Occipital lobe (tissue), 1 donor: ENCODE measurements at regions not wholly inside any gene's neighbourhood (a gene's known extent, or its start where the extent isn't known, plus 50 kb on each side); places are given as distances from the start of the nearest gene placed in this dataset.
"Not testable (repeated sequence)": the region's sequence is repeated elsewhere in the genome, so short reads cannot be mapped to it uniquely, and the experiment has no call there.

Experiments
- DNase-seq: peaks from one replicate; lab custom pipeline; 2025; lab: John Stamatoyannopoulos, UW

DNA sequence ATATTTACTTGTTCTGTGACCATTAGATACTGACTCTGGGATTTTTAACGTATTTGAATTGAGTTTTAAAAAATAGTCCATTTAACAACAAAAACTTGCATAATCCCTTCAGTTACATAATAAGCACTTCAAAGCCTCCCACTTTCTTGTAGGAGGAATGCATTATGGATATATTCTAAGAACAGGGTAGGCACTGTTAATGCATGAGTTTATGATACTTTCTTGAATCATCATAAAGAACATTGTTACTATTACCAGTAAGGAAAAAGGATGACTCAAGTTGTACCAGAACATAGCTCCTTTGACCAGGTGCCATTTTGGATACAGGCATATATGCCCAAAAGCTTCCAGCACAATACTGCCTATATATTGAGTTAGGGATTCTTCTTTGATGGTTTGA, 671.4 kb downstream of the GALC start:
- DNase-seq = no peak

DNA sequence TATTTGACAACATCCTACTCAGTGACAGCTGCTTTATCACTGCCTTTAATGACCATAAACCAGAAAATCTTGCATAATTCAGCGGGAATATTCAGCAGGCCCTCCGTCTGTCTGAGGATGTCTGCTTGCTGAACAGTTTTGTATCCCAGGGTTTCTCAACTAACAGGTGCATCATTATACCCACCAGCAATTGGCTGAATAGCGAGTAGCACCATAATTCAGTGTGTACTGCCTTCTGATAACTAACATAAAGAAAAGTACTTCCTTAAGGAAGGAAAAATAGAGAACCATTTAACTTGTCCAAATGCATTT, 680.1 kb downstream of the GALC start:
- no peak for DNase-seq

- DNase-seq = no peak
Measured at GRCh38 chr14:87312169-87312893, 680.7 kb downstream of the GALC start.

DNA sequence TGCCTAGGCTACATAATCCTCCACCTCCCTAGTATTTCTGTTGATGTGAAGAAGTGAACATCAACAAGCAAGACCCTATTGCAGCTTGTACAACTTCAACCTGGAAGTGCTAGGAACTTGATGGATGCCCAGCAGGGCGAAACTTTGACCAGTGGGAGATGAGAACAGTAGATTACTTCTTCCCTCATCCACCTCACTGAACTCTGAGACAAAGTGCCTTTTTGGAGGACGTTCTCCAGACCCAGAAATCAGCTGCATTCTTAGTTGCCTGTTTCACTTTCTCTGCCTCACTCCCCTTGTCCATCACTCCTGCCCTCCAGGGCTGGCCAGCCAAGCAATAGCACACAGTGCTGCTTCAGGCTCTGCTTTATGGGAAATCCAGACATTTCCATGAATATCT, 683.4 kb downstream of the GALC start:
- no peak for DNase-seq

DNA sequence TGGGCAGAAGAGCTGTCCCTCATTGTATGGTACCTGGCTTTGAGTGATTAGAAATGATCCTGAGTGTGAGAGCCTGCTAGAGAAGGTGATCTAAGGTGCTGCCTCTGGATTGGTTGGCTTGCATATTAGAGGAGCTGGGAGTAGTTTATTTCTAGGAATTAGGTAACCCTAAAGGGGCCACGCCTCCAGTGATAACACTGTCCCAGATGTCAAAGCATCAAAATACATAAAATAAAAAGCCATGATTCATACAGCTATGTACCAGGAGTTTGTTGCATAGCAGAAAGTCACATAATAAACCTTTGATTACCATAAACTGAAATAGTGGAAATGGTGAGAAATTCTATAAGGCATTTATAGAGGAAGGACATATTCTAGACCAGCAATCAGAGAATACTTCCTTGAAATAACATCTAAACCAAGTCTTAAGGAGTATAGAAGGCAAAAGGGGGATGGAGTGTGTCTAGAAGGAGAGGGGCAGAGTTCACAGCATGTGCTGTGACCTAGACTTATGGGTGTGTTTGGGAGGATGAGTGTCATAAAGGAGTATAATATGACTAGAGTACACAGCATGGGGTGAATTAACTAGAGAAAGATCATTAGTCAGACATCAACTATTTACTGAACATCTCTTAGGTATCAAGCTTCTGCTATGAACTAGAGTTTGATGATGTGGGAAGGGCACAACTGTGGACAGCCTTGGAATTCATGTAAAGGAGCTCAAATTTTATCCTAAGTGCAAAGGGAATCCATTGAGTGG, 686.4 kb downstream of the GALC start:
- no peak for DNase-seq

DNA sequence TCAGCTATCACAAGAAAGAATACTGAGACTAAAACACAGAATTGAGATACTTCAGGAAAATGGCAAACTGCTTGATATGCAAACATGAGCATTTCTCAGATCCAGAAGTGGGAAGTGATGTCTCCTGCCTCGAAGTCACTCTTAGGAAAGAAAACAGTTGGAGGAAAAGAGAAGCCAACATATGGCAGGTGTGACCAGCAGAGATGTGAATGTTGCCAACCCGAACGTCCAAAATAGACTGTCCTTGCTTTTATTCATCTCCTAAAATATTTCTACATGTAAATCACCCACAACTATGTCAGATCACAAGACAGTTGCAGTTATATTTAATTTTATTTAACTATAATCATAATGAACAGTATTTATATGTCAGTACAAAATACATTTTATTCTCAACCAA, 687.6 kb downstream of the GALC start:
- DNase-seq = no peak

- DNase-seq = no peak
Measured at GRCh38 chr14:87304404-87304803, 688.6 kb downstream of the GALC start.

DNA sequence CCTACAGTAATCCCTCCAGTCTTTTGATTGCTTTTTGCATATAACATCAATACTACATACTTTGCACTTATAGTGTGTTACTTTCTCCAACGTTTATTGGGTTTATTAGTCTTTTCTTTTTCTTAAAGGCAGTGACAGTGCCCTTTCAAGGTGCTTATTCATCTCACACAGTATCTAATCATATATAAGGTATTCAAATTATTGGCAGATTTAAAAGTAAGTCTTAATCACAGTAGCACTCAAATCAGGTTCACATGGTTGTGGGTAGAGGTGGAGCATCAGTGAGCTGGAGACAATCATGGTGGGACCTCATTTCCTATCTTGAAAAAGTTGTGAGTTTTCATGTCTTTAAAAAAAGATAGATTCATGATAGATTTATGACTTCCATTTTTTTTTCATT, 706.2 kb downstream of the GALC start:
- no peak for DNase-seq

DNA sequence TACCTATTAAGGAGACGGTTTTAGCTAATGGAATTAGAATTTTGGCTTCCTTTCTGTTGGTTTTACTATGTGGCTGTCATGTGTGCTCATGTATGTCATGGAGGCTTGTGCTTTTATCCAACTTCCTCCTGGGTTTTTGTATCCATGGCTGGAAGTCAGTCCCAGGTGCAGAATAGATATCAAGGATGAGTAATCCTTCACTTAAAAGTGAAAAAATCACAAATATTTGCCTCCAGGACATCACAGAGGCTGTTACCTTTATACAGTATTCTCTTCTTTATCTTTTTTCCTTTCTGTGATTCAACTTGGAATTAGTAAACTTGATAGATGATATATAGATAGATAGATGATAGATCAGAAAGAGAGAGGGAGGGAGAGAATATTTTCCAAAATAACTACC, 706.8 kb downstream of the GALC start:
- DNase-seq = no peak

DNA sequence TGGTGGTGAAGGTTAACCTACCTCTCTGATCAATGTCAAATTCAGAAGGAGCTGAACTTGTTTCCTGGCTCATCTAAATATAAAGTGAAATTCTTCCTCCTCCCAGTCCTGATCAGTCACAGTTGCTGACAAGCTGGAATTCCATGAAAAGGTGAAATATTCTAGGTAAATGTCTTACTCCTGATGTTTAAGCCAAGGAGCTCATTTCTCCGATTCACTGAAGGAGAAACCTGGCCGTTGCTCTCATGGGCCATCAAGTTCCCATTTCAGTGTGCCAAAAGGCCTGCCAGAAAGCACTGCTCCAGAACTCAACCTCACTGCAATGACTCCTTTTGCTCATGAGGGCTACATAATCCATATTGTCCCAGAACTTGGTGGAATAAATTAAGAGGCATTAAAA, 707.5 kb downstream of the GALC start:
- DNase-seq = no peak

DNA sequence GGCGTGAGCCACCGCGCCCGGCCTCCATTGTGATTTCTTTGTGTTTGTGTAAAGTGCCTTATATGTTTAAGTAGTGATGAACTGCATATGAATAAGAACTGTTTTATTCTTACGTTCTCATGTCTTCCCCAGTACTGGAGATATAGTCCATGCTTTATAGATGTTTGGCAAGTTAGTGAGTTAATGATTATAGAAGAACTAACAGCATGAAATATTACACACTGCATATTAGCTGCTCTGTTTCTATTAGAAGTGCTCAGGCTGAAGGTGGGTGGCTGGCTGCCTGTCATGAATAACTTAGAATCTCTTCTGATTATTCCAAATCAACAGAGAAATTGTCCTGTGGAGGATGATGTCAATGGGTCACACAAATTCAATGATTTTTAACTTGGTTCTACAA, 709.4 kb downstream of the GALC start:
- DNase-seq = no peak

DNA sequence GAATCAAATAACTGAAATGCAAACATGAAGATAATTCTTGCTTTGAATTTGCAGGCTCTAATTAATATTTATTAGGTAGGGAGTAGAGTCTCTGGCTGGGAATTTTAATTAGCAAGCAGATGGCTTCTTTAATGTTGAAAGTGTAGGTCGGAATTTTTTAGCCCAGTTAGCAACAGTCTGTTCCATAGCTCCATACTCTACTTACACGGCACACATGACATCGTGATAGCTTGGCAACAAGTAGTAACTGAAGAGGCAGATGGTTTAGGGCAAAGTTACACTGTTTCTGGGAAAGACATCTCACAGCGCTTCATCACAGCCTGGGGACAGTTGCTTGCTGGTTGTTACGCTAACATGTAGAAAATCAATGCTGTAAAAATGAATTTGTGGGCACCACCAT, 710.7 kb downstream of the GALC start:
- DNase-seq = no peak

- no peak for DNase-seq
Measured at GRCh38 chr14:87278415-87278814, 714.6 kb downstream of the GALC start.

GRCh38 chr14:87271331-87271730, 721.7 kb downstream of the GALC start:
- no peak for DNase-seq

GRCh38 chr14:87268997-87269396, 724.0 kb downstream of the GALC start:
- DNase-seq = no peak

- DNase-seq = no peak
Measured at GRCh38 chr14:87264796-87265195, 728.2 kb downstream of the GALC start.

DNA sequence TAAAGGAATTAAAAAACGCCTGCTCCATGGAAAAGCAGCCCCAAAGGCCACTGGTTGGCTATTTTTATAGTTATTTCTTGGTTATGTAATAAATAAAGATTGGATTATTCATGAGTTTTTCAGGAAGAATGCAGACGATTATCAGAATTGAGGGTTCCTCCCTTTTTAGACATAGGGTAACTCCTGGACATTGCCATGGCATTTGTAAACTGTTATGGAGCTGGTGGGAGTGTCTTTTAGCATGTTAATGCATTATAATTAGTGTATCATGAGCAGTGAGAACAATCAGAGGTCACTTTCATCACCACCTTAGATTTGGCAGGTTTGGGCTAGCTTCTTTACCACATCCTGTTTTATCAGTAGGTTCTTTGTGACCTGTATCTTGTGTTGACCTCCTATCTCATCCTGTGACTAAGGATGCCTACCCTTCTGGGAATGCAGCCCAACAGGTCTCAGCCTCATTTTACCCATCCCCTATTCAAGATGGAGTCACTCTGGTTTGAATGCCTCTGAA, 728.7 kb downstream of the GALC start:
- no peak for DNase-seq

DNA sequence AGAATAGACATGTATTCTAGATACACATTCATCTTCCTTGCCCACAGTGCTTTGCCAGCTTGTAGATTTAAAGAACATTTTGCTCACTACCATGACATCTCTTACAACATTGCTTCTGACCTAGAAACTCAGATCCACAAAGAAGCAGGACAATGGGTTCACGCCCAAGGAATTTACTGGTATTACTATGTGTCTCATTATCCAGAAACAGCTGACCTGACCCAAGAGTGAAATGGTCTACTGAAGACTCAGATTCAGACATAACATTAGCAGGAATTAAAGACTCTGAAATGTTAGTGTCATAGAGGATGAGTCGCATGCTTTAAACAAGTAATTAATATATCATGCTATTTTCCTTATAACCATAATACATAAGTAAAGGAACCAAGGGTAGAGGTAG, 731.4 kb downstream of the GALC start:
- no peak for DNase-seq

DNA sequence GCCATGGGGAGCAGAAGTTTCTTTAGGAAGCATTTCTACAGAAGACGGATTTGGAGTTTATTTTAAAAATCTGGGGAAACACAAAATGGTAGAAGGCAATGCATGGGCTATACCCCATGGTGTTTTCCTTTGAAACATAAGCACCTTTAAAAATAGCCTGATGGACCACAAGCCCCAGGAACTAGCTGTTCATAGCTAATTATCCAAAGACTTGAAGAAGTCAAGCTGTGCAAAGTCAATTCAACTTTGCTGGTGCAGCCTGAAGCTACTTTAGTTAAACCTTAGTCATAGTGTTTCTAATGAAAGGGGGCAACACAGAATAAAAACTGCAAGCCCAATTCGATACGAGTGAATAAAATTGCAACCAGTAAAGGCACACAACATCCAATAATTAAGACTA, 732.5 kb downstream of the GALC start:
- DNase-seq = no peak

GRCh38 chr14:87257421-87257820, 735.6 kb downstream of the GALC start:
- no peak for DNase-seq

GRCh38 chr14:87255058-87255457, 737.9 kb downstream of the GALC start:
- DNase-seq = no peak

GRCh38 chr14:87254331-87254874, 738.6 kb downstream of the GALC start:
- no peak for DNase-seq

DNA sequence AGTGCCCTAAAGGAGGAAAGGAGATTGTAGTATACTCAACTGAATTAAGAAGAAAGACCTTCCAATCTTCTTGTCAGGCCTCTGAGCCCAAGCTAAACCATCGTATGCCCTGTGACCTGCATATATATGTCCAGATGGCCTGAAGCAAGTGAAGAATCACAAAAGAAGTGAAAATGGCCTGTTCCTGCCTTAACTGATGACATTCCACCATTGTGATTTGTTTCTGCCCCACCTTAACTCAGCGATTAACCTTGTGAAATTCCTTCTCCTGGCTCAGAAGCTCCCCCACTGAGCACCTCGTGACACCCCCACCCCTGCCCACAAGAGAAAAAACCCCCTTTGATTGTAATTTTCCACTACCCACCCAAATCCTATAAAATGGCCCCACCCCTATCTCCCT, 739.2 kb downstream of the GALC start:
- not testable (repeated sequence) for DNase-seq
